Stimulated activated CD4-positive, alpha-beta T cell treated with anti-CD3 and anti-CD28 coated beads, Interleukin-4, amount 100 ng/mL, for 1 hour (primary cell): ENCODE measurements at regions not wholly inside any gene's neighbourhood (a gene's known extent, or its start where the extent isn't known, plus 50 kb on each side); places are given as distances from the start of the nearest gene placed in this dataset.
"Not testable (repeated sequence)": the region's sequence is repeated elsewhere in the genome, so short reads cannot be mapped to it uniquely, and the experiment has no call there.

ENCODE experiments used
- DNase-seq: peaks from one replicate; pipeline ENCODE4 v3.0.0-alpha.2; 2020

DNA sequence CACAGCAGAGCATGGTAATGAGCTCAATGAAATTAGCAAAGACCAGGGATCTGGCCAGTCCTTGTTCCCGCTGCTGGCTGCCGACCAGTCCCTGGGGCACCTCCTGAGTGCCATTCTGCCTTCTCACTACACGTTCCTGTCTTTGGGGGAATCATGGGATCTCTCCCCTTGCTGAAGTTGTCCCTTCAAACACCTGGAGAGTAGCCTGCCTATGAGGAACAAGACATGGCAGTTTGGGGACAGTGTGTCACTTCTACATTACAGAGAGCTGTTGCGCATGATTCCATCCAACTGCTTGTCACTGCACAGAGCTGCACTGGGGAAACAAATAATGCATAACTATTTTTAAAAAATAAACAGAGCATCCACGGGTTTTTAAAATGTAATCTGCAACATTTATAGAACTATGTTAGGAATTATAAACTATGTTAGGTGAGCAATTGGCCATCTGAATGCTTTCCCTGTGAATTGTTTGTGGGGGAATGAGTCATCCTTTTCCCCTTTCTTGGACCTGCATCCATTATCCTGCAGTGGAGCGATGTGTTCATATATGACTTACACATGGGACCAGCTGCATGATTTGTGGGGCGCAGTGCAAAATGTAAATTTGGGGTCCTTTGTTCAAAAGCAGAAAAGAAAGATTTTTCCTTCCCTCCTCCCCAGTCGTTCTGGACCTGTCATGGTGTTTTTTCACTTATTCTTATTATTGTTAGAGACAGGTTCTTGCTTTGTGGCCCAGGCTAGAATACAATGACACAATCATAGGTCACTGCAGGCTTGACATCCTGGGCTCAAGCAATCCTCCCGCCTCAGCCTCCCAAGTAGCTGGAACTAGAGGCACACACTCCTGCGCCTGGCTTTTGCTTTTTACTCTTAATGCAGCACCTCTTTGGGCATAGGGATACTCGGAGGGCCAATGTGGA lies 115.0 kb upstream of the TBL1X start:
- DNase-seq = no peak

DNA sequence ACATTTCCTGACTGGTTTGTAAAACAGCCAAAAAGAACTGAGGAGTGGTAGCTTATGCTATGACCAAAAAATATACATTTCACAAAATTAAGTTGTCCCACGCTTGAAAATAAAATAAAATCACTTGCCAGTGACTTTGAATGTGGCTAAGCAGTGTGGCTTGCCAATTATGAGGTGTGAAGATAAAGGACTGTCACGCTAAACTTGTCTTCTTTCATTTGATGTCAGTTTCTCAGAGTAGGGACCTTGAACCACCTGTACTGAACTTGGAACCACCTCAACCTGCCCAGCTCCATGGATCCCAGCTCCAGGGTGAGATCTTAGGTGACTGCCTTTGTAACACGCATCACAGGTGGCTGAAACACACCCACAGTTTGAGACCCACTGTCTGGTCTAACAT lies 113.7 kb upstream of the TBL1X start:
- DNase-seq = no peak

DNA sequence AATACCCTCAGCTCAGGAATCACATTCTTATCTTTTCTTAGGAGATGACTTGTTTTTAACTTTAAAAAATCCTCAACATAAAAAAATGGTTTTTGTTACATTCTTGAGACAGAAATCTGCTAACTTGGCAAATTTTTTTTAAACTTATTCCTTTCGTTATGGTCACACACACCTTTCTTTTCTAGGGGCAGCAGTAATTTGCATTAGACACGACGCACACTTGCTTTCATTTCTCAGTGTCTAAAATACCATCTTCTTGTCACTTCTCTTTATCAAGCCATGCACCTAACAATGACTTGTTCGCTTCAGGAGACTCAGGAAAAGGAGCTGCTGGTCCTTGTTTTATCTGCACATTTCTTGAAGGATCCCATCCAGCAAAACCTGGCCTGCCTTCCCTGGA lies 112.6 kb upstream of the TBL1X start:
- no peak for DNase-seq

DNA sequence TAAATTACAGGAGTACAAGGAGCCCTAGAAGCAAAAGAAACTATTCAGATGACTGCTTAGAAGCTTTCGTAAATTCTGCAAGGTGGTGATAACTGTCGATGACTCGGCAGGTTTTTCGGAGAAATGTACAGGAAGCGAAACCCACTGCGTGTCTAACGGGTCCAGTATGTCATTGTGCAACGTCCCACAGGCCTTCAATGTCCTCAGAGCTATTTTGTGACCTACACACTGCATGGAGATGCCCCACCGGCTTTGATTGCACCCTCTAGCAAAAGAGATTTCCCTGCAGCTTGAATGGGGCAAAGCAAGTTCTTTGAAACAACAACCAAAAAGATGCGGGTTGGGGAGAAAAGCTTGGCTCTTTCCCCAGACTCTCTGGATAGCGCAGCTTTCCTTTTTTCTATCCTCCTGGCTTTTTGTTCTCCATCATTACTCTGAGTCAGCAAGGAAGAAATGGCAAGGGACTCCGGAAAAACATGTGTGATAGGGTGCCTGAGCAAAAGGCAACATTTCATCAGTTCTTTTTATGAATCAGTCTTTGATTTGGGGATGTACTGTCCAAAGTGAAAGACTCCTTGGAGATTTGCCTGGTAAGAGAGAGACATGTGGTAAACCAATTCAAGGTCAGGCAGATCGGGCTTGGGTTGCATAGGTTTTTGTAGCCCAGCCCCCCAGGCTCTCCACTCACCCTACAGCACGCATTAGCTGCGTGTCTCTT lies 112.0 kb upstream of the TBL1X start:
- DNase-seq = peak; percentile 6

DNA sequence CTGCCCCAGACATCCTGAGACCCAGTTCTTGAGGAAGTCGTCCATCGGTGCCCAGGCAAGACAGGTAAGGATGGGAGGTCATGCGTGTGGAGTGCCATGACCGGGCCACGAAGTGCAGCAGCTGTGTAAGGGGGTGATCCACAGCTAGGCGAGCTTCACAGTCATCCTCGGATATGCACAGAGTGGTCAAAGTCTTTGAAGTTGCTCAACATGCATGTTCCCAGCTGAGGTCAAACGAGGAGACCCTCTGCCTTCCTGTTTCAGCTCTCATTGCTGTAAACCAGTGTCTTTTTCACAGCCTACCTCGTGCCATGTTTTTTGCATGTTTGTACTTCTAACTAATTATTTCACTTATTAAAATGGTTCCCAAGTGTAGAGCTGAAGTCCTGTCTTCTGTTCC lies 109.9 kb upstream of the TBL1X start:
- DNase-seq = no peak

DNA sequence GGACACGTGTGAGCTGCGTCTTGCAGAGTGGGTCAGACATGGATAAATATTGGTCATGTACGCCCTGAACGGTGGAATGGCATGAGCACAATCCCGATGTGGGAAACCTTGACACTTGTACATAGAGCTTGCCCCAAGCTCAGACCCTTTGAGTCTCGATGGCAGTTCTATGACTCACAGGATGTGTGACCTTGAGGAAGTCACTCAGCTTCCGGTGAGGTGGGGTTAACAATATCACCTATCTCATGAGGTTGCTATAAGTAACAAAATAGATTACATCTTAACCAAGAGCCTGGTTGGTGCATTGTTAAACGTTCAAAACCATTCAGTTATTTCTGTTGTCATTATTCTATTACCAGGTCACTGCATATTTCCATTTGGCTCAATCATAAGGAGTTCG lies 109.1 kb upstream of the TBL1X start:
- DNase-seq = no peak

DNA sequence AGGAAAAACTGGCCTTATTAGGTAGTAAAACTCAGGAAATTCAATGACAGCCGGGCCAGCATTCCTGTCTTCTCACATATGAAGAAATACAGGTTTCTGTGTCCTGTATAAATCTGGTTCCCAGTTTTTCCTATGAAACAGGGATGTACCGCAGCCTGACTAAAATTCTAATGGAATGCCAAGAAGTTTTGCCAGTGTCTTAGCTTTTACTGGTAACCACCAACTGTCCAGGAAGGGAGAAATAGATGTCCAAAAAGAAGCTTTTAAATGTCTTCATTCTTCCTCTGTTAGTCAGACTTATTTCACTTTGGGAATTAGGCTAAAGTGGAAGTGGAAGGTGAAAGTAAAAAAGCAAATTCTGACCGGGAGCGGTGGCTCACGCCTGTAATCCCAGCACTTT lies 108.0 kb upstream of the TBL1X start:
- no peak for DNase-seq

DNA sequence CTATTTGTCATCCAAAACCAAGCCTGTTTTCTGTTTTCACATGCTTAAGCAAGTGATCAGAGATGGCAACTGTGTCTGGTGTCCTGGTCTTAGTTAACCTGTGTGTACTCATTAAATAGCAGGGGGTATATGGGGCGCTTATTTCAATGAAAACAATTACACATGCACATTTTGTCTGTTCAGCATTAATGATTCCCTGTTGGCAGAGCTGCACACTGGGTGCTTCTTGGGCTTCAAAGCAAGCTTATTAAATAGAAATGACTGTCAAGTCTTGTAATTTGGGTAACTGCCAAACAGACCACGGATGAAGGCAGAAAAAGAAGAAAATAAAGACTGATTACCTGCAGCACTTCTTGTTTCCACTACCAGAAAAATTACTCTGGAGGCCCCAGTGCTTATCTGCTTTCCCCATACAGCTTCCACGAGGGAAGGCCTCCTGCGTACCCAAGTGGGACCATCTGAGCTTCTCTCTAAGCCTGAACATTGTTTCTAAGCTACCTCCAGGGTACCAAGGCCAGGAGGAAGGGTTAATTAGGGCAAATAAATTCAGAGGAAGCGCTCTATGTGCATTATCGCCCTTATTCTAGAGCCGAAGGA lies 107.2 kb upstream of the TBL1X start:
- DNase-seq = no peak

DNA sequence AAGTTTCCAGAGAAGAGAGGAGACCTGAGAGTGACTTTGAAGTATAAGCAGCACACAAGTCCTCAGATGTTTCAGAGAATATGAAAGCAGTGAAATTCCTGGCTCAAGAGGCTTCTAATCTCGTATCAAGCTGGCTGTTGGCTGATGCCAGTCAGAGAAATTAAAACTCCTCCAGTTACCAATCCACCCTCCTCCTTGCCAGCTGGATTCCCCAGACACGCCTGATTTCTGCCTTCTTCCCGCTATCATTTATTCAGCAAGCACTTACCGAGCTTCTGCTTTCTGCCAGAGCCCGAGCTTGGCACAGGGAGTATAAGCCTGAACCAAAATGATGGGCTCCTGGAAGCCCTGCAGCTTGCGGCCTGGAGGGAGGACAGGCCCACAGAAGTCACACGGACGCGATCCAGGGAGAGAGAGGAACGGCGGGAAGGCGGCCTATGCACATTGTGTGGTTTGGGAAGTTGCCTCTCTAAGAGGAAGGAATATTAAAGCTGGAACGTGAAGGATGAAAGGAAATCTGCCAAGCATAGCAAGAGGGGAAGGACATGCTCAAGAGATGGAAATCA lies 102.4 kb upstream of the TBL1X start:
- DNase-seq = no peak

DNA sequence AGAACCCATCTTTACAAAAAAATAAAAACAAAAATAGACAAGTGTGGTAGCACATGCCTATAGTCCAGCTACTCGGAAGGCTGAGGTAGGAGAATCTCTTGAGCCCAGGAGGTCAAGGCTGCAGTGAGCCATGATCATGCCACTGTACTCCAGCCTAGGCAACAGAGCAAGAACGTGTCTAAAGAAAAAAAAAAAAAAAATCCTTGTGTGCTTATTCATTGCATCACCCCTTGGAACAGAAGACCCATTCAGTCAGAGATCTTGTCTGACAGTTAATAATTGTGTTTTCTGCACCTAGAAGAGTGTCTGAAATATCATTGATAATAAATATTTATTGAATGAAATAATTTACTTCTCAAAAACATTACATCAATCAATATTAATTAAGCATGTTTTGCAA lies 97.4 kb upstream of the TBL1X start:
- DNase-seq = no peak

DNA sequence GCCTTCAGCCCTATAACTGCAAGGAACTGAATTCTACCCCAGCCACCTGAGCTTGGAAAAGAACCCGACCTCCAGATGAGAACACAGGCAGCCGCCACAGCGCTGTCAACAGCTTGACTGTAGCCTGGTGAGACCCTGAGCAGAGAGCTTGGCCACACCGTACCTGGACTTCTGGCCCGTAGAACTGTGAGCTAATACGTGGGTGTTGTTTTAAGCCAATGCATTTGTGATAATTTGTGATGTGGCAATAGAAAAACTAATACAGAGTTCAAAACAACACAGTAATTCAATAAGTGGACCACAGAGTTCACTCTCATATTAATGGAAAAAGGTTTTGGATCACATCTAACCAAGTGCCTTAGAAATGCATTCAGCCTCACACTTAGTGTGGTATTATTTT lies 96.6 kb upstream of the TBL1X start:
- DNase-seq = no peak

DNA sequence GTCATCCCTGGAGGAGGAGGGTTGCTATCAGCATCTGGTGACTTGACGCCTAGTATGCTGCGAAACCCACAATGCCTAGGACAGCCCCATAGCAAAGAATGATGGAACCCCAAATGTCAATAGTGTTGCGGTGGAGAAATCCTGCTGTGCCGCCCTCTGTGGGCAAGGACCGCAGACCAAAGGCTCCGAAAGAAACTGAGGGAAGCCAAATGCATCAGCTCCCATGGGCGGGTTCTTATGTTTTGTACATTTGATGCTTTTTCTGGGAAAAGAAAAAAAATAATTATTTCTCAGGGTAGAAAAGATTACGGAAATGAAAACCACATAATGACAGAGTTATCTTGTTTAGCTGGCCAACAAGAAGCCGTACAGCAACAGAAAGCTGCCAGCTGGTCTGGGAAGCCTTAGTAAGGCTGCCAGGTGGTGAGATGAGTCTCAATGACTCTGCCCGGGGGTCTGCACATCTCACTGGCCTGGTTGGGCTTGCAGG lies 95.0 kb upstream of the TBL1X start:
- DNase-seq = no peak

DNA sequence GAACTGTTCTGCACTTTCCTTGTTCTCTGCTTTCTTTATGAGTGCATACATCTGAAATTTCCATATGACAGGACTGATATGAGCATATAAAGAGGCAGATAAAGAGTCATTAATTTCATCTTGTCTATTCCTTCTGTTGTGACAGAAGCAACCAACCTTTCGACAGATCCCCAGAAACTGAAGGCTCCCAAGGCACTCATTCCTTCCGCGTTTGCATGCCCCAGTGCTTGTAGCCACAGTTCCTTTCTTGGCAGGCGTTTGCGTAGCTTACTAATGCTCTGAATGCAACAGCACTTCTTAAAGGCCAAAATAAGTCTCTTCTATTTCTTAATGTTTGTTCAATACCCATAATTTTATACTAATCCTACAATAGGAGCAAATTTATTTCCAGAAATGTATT lies 94.0 kb upstream of the TBL1X start:
- no peak for DNase-seq

DNA sequence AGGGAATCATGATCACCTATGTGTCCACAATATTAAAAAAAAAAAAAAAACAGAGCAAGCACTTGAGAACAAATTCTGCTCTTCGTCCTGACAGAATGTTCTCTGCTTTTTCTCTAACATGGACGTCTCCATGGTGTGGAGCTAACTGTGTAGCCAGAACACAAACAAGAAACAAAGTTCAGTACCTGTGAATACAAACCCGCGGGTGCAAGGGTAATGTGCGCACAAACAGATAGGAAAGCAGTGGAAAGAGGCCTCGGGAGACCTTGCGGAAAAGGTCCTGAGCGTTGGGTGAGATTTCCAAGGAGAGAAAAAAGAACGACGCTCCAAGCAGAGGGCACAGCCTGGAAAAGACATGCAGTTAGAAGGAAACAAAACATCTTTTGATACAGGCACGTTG lies 92.0 kb upstream of the TBL1X start:
- no peak for DNase-seq

DNA sequence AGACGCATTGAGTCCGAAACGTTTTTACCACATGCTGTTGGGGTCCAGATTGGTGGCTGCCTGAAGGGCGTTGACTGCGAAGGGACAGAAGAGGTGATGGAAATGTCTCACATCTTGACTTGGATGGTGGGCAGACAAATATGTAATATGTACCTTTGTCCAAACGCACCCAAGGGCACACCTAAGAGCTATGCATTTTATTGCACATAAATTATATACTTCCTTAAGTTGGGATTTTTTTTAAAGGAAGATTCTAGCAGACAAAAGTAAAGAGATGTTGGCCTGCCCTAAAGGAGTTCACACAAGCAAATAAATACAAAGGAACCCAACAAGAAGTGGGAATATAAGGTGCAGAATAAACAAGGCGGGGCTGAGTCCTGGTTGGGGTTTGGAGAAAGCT lies 91.1 kb upstream of the TBL1X start:
- no peak for DNase-seq

DNA sequence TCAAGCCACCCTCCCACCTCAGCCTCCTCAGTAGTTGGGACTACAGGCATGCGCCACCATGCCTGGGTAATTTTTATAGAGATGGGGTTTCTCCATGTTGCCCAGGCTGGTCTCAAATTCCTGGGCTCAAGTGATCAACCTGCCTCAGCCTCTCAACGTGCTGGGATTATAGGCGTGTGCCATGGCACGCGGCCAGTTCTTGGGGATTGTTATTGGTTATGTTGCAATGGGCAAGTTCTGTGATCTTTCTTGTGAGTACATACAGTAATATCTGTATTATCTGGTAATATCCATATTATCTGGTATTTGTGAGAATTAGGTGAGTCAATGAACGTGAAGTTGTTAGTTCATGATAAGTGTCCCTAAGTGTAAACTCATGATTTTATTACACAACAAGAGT lies 90.3 kb upstream of the TBL1X start:
- DNase-seq = no peak

DNA sequence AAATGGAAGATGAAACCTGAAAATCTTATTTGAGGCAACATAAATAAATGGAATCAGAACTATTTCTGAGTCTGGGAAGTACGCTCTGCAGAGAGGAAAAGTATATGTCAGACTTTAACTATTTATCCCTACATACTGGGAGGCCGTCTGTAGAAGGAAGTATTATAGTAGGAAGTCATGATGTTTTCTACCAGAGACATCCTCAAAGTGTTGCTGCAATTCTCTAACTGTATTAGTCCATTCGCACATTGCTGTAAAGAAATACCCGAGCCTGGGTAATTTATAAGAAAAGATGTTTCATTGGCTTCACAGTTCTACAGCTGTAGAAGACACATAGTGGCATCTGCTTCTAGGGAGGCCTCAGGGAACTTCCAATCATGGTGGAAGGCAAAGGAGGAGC lies 88.7 kb upstream of the TBL1X start:
- no peak for DNase-seq

DNA sequence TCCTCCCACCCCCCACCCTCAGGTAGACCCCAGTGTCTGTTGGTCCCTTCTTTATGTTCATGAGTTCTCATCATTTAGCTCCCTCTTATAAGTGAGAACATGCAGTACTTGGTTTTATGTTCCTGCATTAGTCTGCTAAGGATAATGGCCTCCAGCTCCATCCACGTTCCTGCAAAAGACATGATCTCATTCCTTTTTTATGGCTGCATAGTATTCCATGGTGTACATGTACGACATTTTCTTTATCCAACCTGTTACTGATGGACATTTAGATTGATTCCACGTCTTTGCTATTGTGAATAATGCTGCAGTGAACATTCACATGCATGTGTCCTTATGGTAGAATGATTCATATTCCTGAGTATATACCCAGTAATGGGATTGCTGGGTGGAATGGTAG lies 87.6 kb upstream of the TBL1X start:
- DNase-seq = not testable (repeated sequence)

DNA sequence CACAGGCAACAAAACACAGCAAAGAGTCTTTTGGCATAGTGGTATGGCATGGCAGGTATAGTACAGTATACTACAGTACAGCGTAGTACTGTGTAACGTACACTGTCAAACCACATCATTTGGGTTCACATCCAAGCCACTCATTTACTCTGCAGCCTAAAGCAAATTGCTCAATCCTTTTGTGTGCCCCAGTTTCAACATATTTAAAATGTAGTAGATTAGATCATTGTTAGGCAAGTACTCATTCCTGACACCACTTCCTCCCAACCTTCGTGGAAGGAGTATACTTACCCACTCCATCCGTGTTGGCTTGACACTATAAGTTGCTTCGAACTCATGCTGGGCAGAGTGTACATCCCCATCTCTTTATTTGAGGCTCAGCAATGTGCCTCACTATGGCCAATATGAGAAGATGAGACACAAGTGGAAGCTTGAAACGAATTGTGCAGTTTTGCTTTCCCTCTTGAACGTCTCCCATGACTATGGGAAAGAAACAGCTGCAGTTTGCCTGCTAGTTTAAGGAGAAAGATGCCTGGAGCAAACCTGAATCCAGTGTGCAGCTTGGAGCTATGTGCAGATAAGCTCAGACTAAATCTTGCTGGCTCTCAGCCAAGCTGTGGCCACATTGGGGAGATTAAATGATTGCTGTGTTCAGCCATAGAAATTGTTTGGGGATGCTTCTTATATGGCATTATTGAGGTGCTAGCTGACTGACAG lies 85.7 kb upstream of the TBL1X start:
- no peak for DNase-seq

DNA sequence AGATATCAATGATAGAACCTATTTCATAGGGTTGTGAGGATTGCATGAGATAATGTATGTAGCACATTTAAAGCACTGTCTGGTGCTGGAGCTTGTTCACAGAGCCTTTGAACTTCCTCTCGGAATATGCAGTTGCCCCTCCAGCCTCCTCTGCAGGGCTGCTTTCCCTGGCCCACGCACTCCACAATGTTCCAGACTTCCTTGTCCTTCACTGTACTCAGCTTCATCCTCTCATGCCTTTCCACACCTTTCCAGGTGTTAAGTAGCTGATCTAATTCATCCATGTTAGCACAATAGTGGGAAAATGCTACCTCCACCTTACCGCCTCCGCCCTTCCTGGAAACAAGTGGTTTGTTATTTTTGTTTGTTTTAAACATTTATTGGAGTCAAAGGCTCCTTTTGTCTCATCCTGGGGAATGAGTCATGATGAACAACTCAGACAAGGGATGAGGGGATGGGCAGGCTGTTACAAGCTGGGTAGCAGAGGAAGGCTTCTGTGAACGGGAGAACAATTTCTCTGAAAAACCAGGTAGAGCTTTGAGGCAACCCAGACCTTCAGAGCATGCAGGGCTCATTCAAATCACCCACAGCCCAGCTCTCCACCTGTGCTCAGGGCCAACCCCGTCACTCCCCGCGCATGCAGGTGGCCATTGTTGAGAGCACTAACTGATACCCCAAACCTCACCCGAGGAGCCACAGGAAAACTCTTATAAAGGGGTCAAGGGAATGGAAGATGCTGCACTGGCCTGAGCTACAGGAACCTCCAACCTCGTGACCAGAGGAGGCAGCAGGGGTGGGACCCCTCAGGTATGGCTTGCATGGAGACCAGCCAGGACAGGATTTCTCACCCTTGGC lies 84.9 kb upstream of the TBL1X start:
- no peak for DNase-seq

DNA sequence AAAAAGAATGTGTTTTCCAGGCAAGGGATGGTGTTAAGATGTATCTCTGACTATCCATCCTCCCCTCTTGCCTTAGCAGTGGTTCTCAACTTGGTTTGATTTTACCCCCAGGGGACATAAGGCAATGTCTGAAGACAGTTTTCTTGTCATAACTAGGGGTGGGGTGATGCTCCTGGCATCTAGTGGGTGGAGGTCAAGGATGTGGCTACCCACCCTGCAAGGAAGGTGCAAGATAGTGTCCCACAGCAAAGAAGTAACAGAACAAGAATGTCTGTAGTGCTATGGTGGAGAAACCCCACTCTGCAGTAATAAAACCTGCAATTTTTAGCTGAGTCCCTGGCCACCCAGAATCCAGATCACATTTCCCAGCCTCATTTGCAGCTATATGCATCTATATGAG lies 81.2 kb upstream of the TBL1X start:
- no peak for DNase-seq

DNA sequence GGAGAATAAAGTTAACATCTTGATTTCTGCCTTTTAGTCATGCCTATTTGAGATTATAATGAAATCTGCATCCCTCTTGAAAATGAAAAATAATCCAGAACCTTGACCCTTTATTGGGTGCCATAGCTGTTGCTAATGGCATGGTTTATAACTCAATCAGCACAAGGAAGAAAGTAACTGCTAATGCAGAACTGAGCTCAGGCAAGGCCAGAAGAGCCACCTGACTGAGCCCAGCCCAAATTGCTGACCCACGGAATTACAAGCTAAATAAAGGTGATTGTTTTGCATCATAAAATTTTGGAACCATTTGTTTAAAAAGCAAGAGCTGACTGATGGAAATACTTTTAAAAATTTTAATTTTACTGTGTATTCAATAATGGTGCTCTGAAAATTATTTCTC lies 76.4 kb upstream of the TBL1X start:
- DNase-seq = no peak
